SH-SY5Y (cell line): ENCODE measurements at regions not wholly inside any gene's neighbourhood (a gene's known extent, or its start where the extent isn't known, plus 50 kb on each side); places are given as distances from the start of the nearest gene placed in this dataset.

Experiments used
- GATA2 ChIP-seq: IDR thresholded peaks from 2 replicates; pipeline ENCODE4 v1.6.1; 2011; ENCODE audit warnings: mild to moderate bottlenecking, low read depth, low read length
- GATA3 ChIP-seq: IDR thresholded peaks from 2 replicates; pipeline ENCODE4 v1.6.1; 2011; ENCODE audit warnings: low read depth, mild to moderate bottlenecking, low read length, moderate library complexity

DNA sequence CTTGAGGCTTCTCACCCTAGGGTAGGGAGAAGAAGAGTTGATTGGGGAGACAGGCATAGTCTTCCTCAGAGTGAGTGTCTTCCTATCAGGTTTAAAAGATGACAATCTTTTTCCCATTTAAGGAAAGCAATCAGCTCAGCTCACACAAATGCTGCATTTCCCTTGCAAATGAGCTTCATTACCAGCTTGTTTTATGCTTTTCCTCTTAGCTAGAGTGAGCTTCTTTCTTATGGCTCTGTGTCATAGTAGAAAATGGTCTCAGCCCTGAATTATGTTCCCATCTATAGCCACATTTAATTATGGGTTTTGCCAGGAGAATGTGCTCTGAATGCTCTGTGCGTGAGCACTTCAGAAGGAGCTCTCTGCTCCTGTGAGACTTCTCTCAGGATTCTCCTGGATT, 112.8 kb upstream of the NCK2 start:
- TF ChIP-seq GATA3 (no peak), GATA2 (no peak)
